Transverse colon (tissue), 3 donors: ENCODE measurements at regions not wholly inside any gene's neighbourhood (a gene's known extent, or its start where the extent isn't known, plus 50 kb on each side); places are given as distances from the start of the nearest gene placed in this dataset.

Experiments used
- CTCF ChIP-seq, 5 experiments: fragments of 200-600 bp in 3 of 5; fragments of 450-650 bp in 2 of 5; sonication (generic) in 3 of 5; IDR thresholded peaks; 1 replicate in 2 of 5; 2 replicates in 3 of 5; pipeline ENCODE4 v1.5.1; 2016 to 2017; ENCODE audit warnings: antibody characterized with exemption in 5 of 5, inconsistent platforms in 3 of 5, mild to moderate bottlenecking in 2 of 5, moderate library complexity in 1 of 5
- EP300 ChIP-seq: sonication (generic); formaldehyde crosslinking; IDR thresholded peaks from one replicate; pipeline ENCODE4 v1.6.1; 2017; ENCODE audit warnings: antibody characterized with exemption, low read depth

GRCh38 chr7:145490356-145490755 is 626.2 kb upstream of the CNTNAP2 start:
- TF ChIP-seq CTCF (IDR thresholded peaks at IDR 0.05) (no peak), EP300 (no peak)
